HG02973 (cell line): ENCODE measurements at regions not wholly inside any gene's neighbourhood (a gene's known extent, or its start where the extent isn't known, plus 50 kb on each side); places are given as distances from the start of the nearest gene placed in this dataset.

ENCODE experiments used
- ATAC-seq: cut with Tn5 transposase; IDR thresholded peaks from one replicate; pipeline ENCODE4 v1.9.1; 2021; ENCODE audit warnings: moderate library complexity; ENCODE audit not compliant: unreplicated experiment

- no peak for ATAC-seq
These were observed 344.1 kb upstream of the RPS23 start for GRCh38 chr5:82622205-82622604.

- no peak for ATAC-seq
These were observed 342.9 kb upstream of the RPS23 start for GRCh38 chr5:82620957-82621600.

GRCh38 chr5:82619097-82619496 is 340.9 kb upstream of the RPS23 start:
- ATAC-seq = no peak

- ATAC-seq = no peak
These were observed 336.6 kb upstream of the RPS23 start for GRCh38 chr5:82614706-82615105.

GRCh38 chr5:82613891-82614290 is 335.7 kb upstream of the RPS23 start:
- ATAC-seq = no peak

- no peak for ATAC-seq
These were observed 332.5 kb upstream of the RPS23 start for GRCh38 chr5:82610686-82611085.

GRCh38 chr5:82605441-82605973 is 327.4 kb upstream of the RPS23 start:
- no peak for ATAC-seq

GRCh38 chr5:82603033-82603987 is 325.2 kb upstream of the RPS23 start:
- no peak for ATAC-seq

GRCh38 chr5:82601861-82602260 is 323.7 kb upstream of the RPS23 start:
- no peak for ATAC-seq

- no peak for ATAC-seq
These were observed 322.9 kb upstream of the RPS23 start for GRCh38 chr5:82601077-82601476.

- ATAC-seq = no peak
These were observed 321.5 kb upstream of the RPS23 start for GRCh38 chr5:82599692-82600091.

- no peak for ATAC-seq
These were observed 320.9 kb upstream of the RPS23 start for GRCh38 chr5:82599030-82599429.

- ATAC-seq = no peak
These were observed 319.3 kb upstream of the RPS23 start for GRCh38 chr5:82597437-82597836.

GRCh38 chr5:82596451-82596850 is 318.3 kb upstream of the RPS23 start:
- no peak for ATAC-seq

GRCh38 chr5:82595113-82595512 is 317.0 kb upstream of the RPS23 start:
- ATAC-seq = no peak

- no peak for ATAC-seq
These were observed 315.9 kb upstream of the RPS23 start for GRCh38 chr5:82594097-82594496.

- ATAC-seq = no peak
These were observed 315.3 kb upstream of the RPS23 start for GRCh38 chr5:82593481-82593880.

- no peak for ATAC-seq
These were observed 312.9 kb upstream of the RPS23 start for GRCh38 chr5:82591021-82591515.

- ATAC-seq = no peak
These were observed 312.0 kb upstream of the RPS23 start for GRCh38 chr5:82590112-82590511.

- ATAC-seq = no peak
These were observed 308.6 kb upstream of the RPS23 start for GRCh38 chr5:82586661-82587310.

GRCh38 chr5:82586181-82586580 is 308.0 kb upstream of the RPS23 start:
- ATAC-seq = no peak
